HG02678 (cell line): ENCODE measurements at regions not wholly inside any gene's neighbourhood (a gene's known extent, or its start where the extent isn't known, plus 50 kb on each side); places are given as distances from the start of the nearest gene placed in this dataset.
"Not testable (repeated sequence)": the region's sequence is repeated elsewhere in the genome, so short reads cannot be mapped to it uniquely, and the experiment has no call there.

Experiments used
- ATAC-seq: cut with Tn5 transposase; IDR thresholded peaks from one replicate; pipeline ENCODE4 v1.9.1; 2021; ENCODE audit warnings: mild to moderate bottlenecking, moderate library complexity; ENCODE audit not compliant: unreplicated experiment

GRCh38 chr13:55788548-55788947 lies 1352.2 kb upstream of the PRR20A start:
- no peak for ATAC-seq

GRCh38 chr13:55792544-55793193 lies 1348.0 kb upstream of the PRR20A start:
- no peak for ATAC-seq

GRCh38 chr13:55815458-55816033 lies 1325.2 kb upstream of the PRR20A start:
- no peak for ATAC-seq

GRCh38 chr13:55816976-55817601 lies 1323.6 kb upstream of the PRR20A start:
- no peak for ATAC-seq

GRCh38 chr13:55820817-55821216 lies 1319.9 kb upstream of the PRR20A start:
- ATAC-seq = no peak

GRCh38 chr13:55869648-55870047 lies 1271.1 kb upstream of the PRR20A start:
- ATAC-seq = no peak

GRCh38 chr13:55887561-55887960 lies 1253.2 kb upstream of the PRR20A start:
- ATAC-seq = no peak

- ATAC-seq = no peak
Observed at GRCh38 chr13:55893540-55893939, 1247.2 kb upstream of the PRR20A start.

- no peak for ATAC-seq
Observed at GRCh38 chr13:55937180-55937579, 1203.5 kb upstream of the PRR20A start.

GRCh38 chr13:55948175-55948574 lies 1192.5 kb upstream of the PRR20A start:
- no peak for ATAC-seq

- ATAC-seq = no peak
Observed at GRCh38 chr13:55963934-55964333, 1176.8 kb upstream of the PRR20A start.

- no peak for ATAC-seq
Observed at GRCh38 chr13:55967055-55967454, 1173.7 kb upstream of the PRR20A start.

GRCh38 chr13:55977436-55977835 lies 1163.3 kb upstream of the PRR20A start:
- no peak for ATAC-seq

- ATAC-seq = no peak
Observed at GRCh38 chr13:55981381-55981780, 1159.3 kb upstream of the PRR20A start.

GRCh38 chr13:55984026-55984425 lies 1156.7 kb upstream of the PRR20A start:
- not testable (repeated sequence) for ATAC-seq

GRCh38 chr13:55990631-55991030 lies 1150.1 kb upstream of the PRR20A start:
- no peak for ATAC-seq

- ATAC-seq = no peak
Observed at GRCh38 chr13:55991666-55992065, 1149.1 kb upstream of the PRR20A start.

GRCh38 chr13:55992145-55992544 lies 1148.6 kb upstream of the PRR20A start:
- no peak for ATAC-seq

- ATAC-seq = no peak
Observed at GRCh38 chr13:55999709-56000108, 1141.0 kb upstream of the PRR20A start.

- ATAC-seq = no peak
Observed at GRCh38 chr13:56009418-56009817, 1131.3 kb upstream of the PRR20A start.

- no peak for ATAC-seq
Observed at GRCh38 chr13:56012644-56013043, 1128.1 kb upstream of the PRR20A start.

- ATAC-seq = no peak
Observed at GRCh38 chr13:56015919-56016318, 1124.8 kb upstream of the PRR20A start.
